ENCODE measurements at regions not wholly inside any gene's neighbourhood (a gene's known extent, or its start where the extent isn't known, plus 50 kb on each side); places are given as distances from the start of the nearest gene placed in this dataset.

DNA sequence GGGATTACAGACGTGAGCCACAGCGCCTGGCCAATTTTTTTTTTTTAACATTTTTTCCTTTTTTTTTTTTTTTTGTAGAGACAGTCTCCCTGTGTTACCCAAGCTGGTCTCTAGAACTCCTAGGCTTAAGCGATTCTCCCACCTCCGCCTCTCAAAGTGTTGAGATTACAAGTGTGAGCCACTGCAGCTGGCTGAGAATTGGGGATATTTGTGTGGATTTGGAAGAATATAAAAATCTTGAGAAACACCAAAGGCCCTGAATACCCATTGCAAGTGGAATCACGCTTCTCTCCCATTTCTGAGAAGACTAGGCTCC is 79.9 kb upstream of the ABCC4 start:
- TF ChIP-seq EP300 (IDR thresholded peaks at IDR 0.05) (no peak), POLR2AphosphoS5 (IDR thresholded peaks at IDR 0.05) (no peak)
- TF ChIP-seq, protein P1, sequence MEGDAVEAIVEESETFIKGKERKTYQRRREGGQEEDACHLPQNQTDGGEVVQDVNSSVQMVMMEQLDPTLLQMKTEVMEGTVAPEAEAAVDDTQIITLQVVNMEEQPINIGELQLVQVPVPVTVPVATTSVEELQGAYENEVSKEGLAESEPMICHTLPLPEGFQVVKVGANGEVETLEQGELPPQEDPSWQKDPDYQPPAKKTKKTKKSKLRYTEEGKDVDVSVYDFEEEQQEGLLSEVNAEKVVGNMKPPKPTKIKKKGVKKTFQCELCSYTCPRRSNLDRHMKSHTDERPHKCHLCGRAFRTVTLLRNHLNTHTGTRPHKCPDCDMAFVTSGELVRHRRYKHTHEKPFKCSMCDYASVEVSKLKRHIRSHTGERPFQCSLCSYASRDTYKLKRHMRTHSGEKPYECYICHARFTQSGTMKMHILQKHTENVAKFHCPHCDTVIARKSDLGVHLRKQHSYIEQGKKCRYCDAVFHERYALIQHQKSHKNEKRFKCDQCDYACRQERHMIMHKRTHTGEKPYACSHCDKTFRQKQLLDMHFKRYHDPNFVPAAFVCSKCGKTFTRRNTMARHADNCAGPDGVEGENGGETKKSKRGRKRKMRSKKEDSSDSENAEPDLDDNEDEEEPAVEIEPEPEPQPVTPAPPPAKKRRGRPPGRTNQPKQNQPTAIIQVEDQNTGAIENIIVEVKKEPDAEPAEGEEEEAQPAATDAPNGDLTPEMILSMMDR (IDR thresholded peaks at IDR 0.05), result no peak

Measured in esophagus muscularis mucosa (tissue), 4 donors.